Activated T-helper 1 cell treated with anti-CD3 and anti-CD28 coated beads, Interleukin-12 subunit alpha, Interleukin-12 subunit beta, Interleukin-2, Interleukin-4 antibody, amounts not matched to agents 30 ng/mL and 10 ng/mL and 1 ng/mL, durations not matched to agents 14 hours and 24 hours and 36 hours (primary cell): ENCODE measurements at regions not wholly inside any gene's neighbourhood (a gene's known extent, or its start where the extent isn't known, plus 50 kb on each side); places are given as distances from the start of the nearest gene placed in this dataset.

Source experiments
- DNase-seq: peaks from one replicate; pipeline ENCODE4 v3.0.0; 2021; ENCODE audit warnings: low spot score
- H3K27ac Mint-ChIP-seq: one replicate; pipeline ENCODE4 v1.8.0; 2021; ENCODE audit warnings: mild to moderate bottlenecking, mixed read lengths
- H3K27me3 Mint-ChIP-seq: one replicate; pipeline ENCODE4 v1.8.0; 2022; ENCODE audit warnings: mild to moderate bottlenecking, moderate library complexity, mixed read lengths; ENCODE audit not compliant: insufficient read depth
- H3K36me3 Mint-ChIP-seq: one replicate; pipeline ENCODE4 v1.8.0; 2021; ENCODE audit warnings: low read depth, mixed read lengths
- H3K4me1 Mint-ChIP-seq: one replicate; pipeline ENCODE4 v1.8.0; 2021; ENCODE audit warnings: low read depth, mixed read lengths
- H3K4me3 Mint-ChIP-seq: one replicate; pipeline ENCODE4 v1.8.0; 2021; ENCODE audit warnings: mild to moderate bottlenecking, moderate library complexity, mixed read lengths
- H3K9me3 Mint-ChIP-seq: one replicate; pipeline ENCODE4 v1.8.0; 2021; ENCODE audit warnings: mixed read lengths
- intact Hi-C: fragments of 100-400 bp; cut with micrococcal nuclease; formaldehyde crosslinking; loops from one replicate; pipeline ENCODE4 v1.15.1; 2024

GRCh38 chr13:83825676-83826075, 56.6 kb downstream of the SLITRK1 start:
- intact Hi-C loops, result no loop called here
- H3K27me3 Mint-ChIP-seq, result no peaks in the 10 kb centered on the region
- no peak overlapping the region for H3K4me3 Mint-ChIP-seq
- H3K27ac Mint-ChIP-seq, result no peak overlapping the region
- no peaks in the 10 kb centered on the region for H3K36me3 Mint-ChIP-seq
- no peaks in the 10 kb centered on the region for H3K9me3 Mint-ChIP-seq
- H3K4me1 Mint-ChIP-seq, result no peaks in the 10 kb centered on the region
- no peak for DNase-seq

GRCh38 chr13:83824560-83824959, 57.7 kb downstream of the SLITRK1 start:
- no peaks in the 10 kb centered on the region for H3K27me3 Mint-ChIP-seq
- H3K4me1 Mint-ChIP-seq, result no peaks in the 10 kb centered on the region
- DNase-seq, result no peak
- H3K4me3 Mint-ChIP-seq, result no peak overlapping the region
- H3K27ac Mint-ChIP-seq, result no peak overlapping the region
- no peaks in the 10 kb centered on the region for H3K9me3 Mint-ChIP-seq
- intact Hi-C loops, result no loop called here
- H3K36me3 Mint-ChIP-seq, result no peaks in the 10 kb centered on the region

- Mint-ChIP-seq H3K27me3 (no peaks in the 10 kb centered on the region), H3K9me3 (no peaks in the 10 kb centered on the region), H3K4me1 (no peaks in the 10 kb centered on the region), H3K4me3 (no peak overlapping the region), H3K36me3 (no peaks in the 10 kb centered on the region), H3K27ac (no peak overlapping the region)
- no peak for DNase-seq
- intact Hi-C loops, result no loop called here
These were observed 58.2 kb downstream of the SLITRK1 start for GRCh38 chr13:83824120-83824519.

GRCh38 chr13:83819611-83820010, 62.7 kb downstream of the SLITRK1 start:
- Mint-ChIP-seq H3K4me1 (no peaks in the 10 kb centered on the region), H3K36me3 (no peaks in the 10 kb centered on the region), H3K27me3 (no peaks in the 10 kb centered on the region), H3K9me3 (peaks cover 8% of the 10 kb centered on the region), H3K27ac (no peak overlapping the region), H3K4me3 (no peak overlapping the region)
- DNase-seq, result no peak
- intact Hi-C loops, result no loop called here

- DNase-seq, result no peak
- intact Hi-C loops, result no loop called here
- Mint-ChIP-seq H3K9me3 (peaks cover 8% of the 10 kb centered on the region), H3K4me1 (no peaks in the 10 kb centered on the region), H3K4me3 (no peak overlapping the region), H3K27ac (no peak overlapping the region), H3K36me3 (no peaks in the 10 kb centered on the region), H3K27me3 (no peaks in the 10 kb centered on the region)
These were observed 63.1 kb downstream of the SLITRK1 start for GRCh38 chr13:83819156-83819555.

- intact Hi-C loops, result no loop called here
- Mint-ChIP-seq H3K9me3 (peaks cover 8% of the 10 kb centered on the region), H3K4me3 (no peak overlapping the region), H3K27ac (no peak overlapping the region), H3K36me3 (no peaks in the 10 kb centered on the region), H3K27me3 (no peaks in the 10 kb centered on the region), H3K4me1 (no peaks in the 10 kb centered on the region)
- no peak for DNase-seq
These were observed 66.2 kb downstream of the SLITRK1 start for GRCh38 chr13:83816081-83816480.

GRCh38 chr13:83815598-83815997, 66.7 kb downstream of the SLITRK1 start:
- DNase-seq, result no peak
- H3K4me1 Mint-ChIP-seq, result no peaks in the 10 kb centered on the region
- no peaks in the 10 kb centered on the region for H3K36me3 Mint-ChIP-seq
- H3K4me3 Mint-ChIP-seq, result no peak overlapping the region
- no peak overlapping the region for H3K27ac Mint-ChIP-seq
- H3K27me3 Mint-ChIP-seq, result no peaks in the 10 kb centered on the region
- intact Hi-C loops, result no loop called here
- peaks cover 8% of the 10 kb centered on the region for H3K9me3 Mint-ChIP-seq

GRCh38 chr13:83810136-83810535, 72.1 kb downstream of the SLITRK1 start:
- Mint-ChIP-seq H3K27me3 (no peaks in the 10 kb centered on the region), H3K9me3 (no peaks in the 10 kb centered on the region), H3K36me3 (no peaks in the 10 kb centered on the region), H3K4me3 (no peak overlapping the region), H3K4me1 (no peaks in the 10 kb centered on the region), H3K27ac (no peak overlapping the region)
- no peak for DNase-seq
- intact Hi-C loops, result no loop called here

- intact Hi-C loops, result no loop called here
- DNase-seq, result no peak
- H3K4me1 Mint-ChIP-seq, result no peaks in the 10 kb centered on the region
- H3K36me3 Mint-ChIP-seq, result no peaks in the 10 kb centered on the region
- H3K27ac Mint-ChIP-seq, result no peak overlapping the region
- H3K4me3 Mint-ChIP-seq, result no peak overlapping the region
- no peaks in the 10 kb centered on the region for H3K9me3 Mint-ChIP-seq
- H3K27me3 Mint-ChIP-seq, result no peaks in the 10 kb centered on the region
These were observed 77.8 kb downstream of the SLITRK1 start for GRCh38 chr13:83804356-83804962.

- no peaks in the 10 kb centered on the region for H3K27me3 Mint-ChIP-seq
- no peaks in the 10 kb centered on the region for H3K9me3 Mint-ChIP-seq
- no peak overlapping the region for H3K4me3 Mint-ChIP-seq
- H3K36me3 Mint-ChIP-seq, result no peaks in the 10 kb centered on the region
- no peaks in the 10 kb centered on the region for H3K4me1 Mint-ChIP-seq
- no peak for DNase-seq
- H3K27ac Mint-ChIP-seq, result no peak overlapping the region
- intact Hi-C loops, result no loop called here
These were observed 83.5 kb downstream of the SLITRK1 start for GRCh38 chr13:83798731-83799130.

- Mint-ChIP-seq H3K4me3 (no peak overlapping the region), H3K36me3 (no peaks in the 10 kb centered on the region), H3K4me1 (no peaks in the 10 kb centered on the region), H3K9me3 (no peaks in the 10 kb centered on the region), H3K27ac (no peak overlapping the region), H3K27me3 (no peaks in the 10 kb centered on the region)
- intact Hi-C loops, result no loop called here
- DNase-seq, result no peak
These were observed 85.9 kb downstream of the SLITRK1 start for GRCh38 chr13:83796364-83796763.

- DNase-seq, result no peak
- Mint-ChIP-seq H3K4me1 (no peaks in the 10 kb centered on the region), H3K27me3 (no peaks in the 10 kb centered on the region), H3K27ac (no peak overlapping the region), H3K36me3 (no peaks in the 10 kb centered on the region), H3K4me3 (no peak overlapping the region), H3K9me3 (no peaks in the 10 kb centered on the region)
- intact Hi-C loops, result no loop called here
These were observed 87.7 kb downstream of the SLITRK1 start for GRCh38 chr13:83794583-83794982.

- Mint-ChIP-seq H3K36me3 (no peaks in the 10 kb centered on the region), H3K27ac (no peak overlapping the region), H3K9me3 (no peaks in the 10 kb centered on the region), H3K27me3 (no peaks in the 10 kb centered on the region), H3K4me1 (no peaks in the 10 kb centered on the region), H3K4me3 (no peak overlapping the region)
- intact Hi-C loops, result no loop called here
- DNase-seq, result no peak
These were observed 102.0 kb downstream of the SLITRK1 start for GRCh38 chr13:83780227-83780626.

GRCh38 chr13:83773961-83774360, 108.3 kb downstream of the SLITRK1 start:
- H3K4me1 Mint-ChIP-seq, result no peaks in the 10 kb centered on the region
- intact Hi-C loops, result no loop called here
- no peaks in the 10 kb centered on the region for H3K27me3 Mint-ChIP-seq
- no peak overlapping the region for H3K27ac Mint-ChIP-seq
- no peaks in the 10 kb centered on the region for H3K9me3 Mint-ChIP-seq
- H3K36me3 Mint-ChIP-seq, result no peaks in the 10 kb centered on the region
- no peak overlapping the region for H3K4me3 Mint-ChIP-seq
- DNase-seq, result no peak
